Activated CD4-positive, alpha-beta T cell treated with anti-CD3 and anti-CD28 coated beads, Interleukin-2, amount 50 U/mL, for 16 hours (primary cell): ENCODE measurements at regions not wholly inside any gene's neighbourhood (a gene's known extent, or its start where the extent isn't known, plus 50 kb on each side); places are given as distances from the start of the nearest gene placed in this dataset.

Experiments used
- DNase-seq: peaks from one replicate; pipeline ENCODE4 v3.0.0-alpha.2; 2020

DNA sequence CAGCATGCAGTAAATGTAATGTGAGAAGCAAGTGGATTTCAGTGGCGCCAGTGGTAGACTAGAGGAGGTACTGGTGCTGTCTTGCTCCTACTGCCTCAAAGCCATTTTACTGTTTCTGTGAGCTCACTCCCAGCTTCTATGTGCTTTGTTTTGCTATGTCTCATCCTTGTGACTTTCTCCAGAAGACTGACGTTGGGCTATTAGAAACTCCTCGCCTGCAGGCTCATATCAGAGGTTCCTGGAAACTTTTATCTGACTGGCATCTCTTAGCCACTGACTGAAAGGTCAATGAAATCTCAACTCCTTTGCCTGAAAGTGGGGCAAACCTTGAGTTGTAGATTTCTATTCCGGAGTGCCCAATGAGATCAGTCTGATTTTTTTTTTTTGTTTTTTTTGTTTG lies 66.4 kb upstream of the SORCS1 start:
- no peak for DNase-seq

DNA sequence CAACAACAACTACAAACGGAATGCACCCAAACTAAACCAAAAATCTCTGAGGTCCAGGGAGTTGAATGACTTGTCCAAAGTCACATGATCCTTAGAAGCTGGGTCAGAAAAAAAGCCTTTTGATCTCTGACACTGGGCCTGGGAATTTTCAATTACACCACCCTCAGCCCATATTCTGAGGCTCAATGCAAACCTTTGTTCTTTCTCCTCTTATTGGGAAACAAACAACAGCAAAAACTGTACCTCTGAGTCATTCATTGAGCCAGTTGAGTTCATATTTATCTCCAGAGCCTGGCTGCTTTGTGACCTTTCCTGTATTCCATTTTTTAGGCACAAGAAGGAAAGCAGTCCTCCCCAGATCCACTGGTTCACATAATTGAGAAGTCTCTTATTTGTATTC lies 51.2 kb upstream of the SORCS1 start:
- DNase-seq = no peak
